Mammary epithelial cell (primary cell): ENCODE measurements at regions not wholly inside any gene's neighbourhood (a gene's known extent, or its start where the extent isn't known, plus 50 kb on each side); places are given as distances from the start of the nearest gene placed in this dataset.

Experiments
- CTCF ChIP-seq, 2 donors: IDR thresholded peaks in 1 of 2; conservative IDR thresholded peaks in 1 of 2; 2 replicates each; pipeline ENCODE4 v1.5.1; 2011 to 2012; ENCODE audit warnings: inconsistent platforms in 2 of 2, low read length in 2 of 2, mild to moderate bottlenecking in 2 of 2, control low read depth in 1 of 2, low read depth in 1 of 2; ENCODE audit not compliant: insufficient read depth in 1 of 2; ENCODE audit errors: extremely low read depth in 1 of 2
- EZH2 ChIP-seq: IDR thresholded peaks from 2 replicates; pipeline ENCODE4 v1.6.1; 2012; ENCODE audit warnings: low read length, inconsistent platforms, borderline replicate concordance

DNA sequence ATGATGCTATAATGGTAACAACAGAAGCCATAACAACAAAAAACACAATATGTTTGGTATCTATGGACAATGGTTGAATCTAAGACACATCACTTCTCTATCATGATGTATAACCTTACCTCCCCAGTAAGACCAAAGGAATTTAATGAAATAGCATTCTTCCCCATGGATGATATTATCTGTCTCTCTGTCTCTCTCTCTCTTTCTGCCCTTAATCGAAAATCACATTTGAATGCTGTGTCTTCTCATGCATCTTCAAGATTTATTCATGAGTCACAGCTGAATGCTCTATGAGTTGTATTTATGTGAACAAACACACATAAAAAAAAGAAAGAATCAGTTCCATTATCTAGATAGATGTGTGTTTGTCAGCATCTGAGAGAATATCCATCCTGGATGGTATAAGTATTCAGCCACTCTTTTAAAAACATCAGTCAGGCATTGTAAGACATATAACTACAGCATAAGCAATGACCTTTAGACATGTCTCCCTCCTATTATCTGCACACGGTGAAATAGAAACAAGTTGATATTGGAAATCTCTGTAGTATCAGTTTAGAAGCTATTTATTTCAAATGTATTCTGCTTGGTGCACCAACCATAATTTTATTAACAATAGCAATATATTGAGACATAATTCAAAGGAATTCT, 433.3 kb downstream of the TOX3 start:
- no peak for TF ChIP-seq CTCF (conservative IDR thresholded peaks at IDR 0.05 in 1 of 2, IDR thresholded peaks at IDR 0.05 in 1 of 2; ENCODE audit: extremely low read depth in 1 of 2, insufficient read depth in 1 of 2, low read depth in 1 of 2, low read length in 2 of 2)
- TF ChIP-seq EZH2 = no peak
